ENCODE measurements at regions not wholly inside any gene's neighbourhood (a gene's known extent, or its start where the extent isn't known, plus 50 kb on each side); places are given as distances from the start of the nearest gene placed in this dataset.

DNA sequence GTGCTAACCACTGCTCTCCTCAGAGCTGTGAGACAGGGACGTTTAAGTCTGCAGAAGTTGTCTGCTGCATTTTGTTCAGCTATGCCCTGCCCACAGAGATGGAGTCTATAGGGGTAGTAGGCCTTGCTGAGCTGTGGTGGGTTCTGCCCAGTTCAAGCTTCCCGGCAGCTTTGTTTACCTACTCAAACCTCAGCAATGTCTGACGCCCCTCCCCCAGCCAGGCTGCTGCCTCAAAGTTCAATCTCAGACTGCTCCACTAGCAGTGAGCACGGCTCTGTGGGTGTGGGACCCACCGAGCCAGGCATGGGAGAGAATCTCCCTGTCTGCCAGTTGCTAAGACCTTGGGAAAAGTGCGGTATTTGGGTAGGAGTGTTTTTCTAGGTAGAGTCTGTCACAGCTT is 387.8 kb upstream of the SLC39A10 start:
- TF ChIP-seq, protein P1, sequence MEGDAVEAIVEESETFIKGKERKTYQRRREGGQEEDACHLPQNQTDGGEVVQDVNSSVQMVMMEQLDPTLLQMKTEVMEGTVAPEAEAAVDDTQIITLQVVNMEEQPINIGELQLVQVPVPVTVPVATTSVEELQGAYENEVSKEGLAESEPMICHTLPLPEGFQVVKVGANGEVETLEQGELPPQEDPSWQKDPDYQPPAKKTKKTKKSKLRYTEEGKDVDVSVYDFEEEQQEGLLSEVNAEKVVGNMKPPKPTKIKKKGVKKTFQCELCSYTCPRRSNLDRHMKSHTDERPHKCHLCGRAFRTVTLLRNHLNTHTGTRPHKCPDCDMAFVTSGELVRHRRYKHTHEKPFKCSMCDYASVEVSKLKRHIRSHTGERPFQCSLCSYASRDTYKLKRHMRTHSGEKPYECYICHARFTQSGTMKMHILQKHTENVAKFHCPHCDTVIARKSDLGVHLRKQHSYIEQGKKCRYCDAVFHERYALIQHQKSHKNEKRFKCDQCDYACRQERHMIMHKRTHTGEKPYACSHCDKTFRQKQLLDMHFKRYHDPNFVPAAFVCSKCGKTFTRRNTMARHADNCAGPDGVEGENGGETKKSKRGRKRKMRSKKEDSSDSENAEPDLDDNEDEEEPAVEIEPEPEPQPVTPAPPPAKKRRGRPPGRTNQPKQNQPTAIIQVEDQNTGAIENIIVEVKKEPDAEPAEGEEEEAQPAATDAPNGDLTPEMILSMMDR (IDR thresholded peaks at IDR 0.05) = no peak
- TF ChIP-seq EP300 (IDR thresholded peaks at IDR 0.05) = no peak

Measured in suprapubic skin (tissue), 3 donors.